HFFc6 (cell line): ENCODE measurements at regions not wholly inside any gene's neighbourhood (a gene's known extent, or its start where the extent isn't known, plus 50 kb on each side); places are given as distances from the start of the nearest gene placed in this dataset.

Source experiments
- DNase-seq: peaks from one replicate; pipeline ENCODE4 v3.0.0-alpha.2; 2018
- H3K27ac Mint-ChIP-seq: 2 replicates; pipeline ENCODE4 v1.8.0; 2020; ENCODE audit warnings: mild to moderate bottlenecking, mixed read lengths
- H3K27me3 Mint-ChIP-seq: 2 replicates; pipeline ENCODE4 v1.8.0; 2021; ENCODE audit warnings: mild to moderate bottlenecking, moderate library complexity, mixed read lengths; ENCODE audit not compliant: insufficient read depth
- H3K36me3 Mint-ChIP-seq: 2 replicates; pipeline ENCODE4 v1.8.0; 2021; ENCODE audit warnings: low read depth, mixed read lengths
- H3K4me1 Mint-ChIP-seq: 2 replicates; pipeline ENCODE4 v1.8.0; 2020; ENCODE audit warnings: low read depth, mixed read lengths
- H3K4me3 Mint-ChIP-seq: 2 replicates; pipeline ENCODE4 v1.8.0; 2020; ENCODE audit warnings: mild to moderate bottlenecking, moderate library complexity, mixed read lengths
- H3K9me3 Mint-ChIP-seq: 2 replicates; pipeline ENCODE4 v1.8.0; 2020; ENCODE audit warnings: mild to moderate bottlenecking, mixed read lengths
- TF ChIP-seq, protein P1 (sequence below): fragments of 200-600 bp; sonication (generic); IDR thresholded peaks from 2 replicates; pipeline ENCODE4 v1.5.0; 2021; ENCODE audit warnings: antibody characterized with exemption, mild to moderate bottlenecking

DNA sequence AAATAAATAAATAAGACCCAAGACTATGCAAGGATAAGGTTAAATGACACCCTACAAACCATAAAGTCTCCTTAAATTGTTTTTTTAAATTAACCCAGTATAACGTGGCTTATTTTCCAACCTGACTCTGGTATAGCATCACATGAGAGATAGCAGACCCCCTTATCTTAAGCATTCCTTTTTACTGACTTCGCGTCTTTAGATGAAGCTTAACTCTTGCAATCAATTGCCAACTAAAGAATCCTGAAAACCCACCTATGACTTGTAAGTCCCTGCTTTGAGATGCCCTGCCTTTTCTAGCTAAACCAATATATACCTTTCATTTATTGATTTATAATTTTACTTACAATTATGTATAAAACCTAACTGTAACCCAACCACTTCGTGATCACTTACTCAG, 57.1 kb upstream of the RAB12 start:
- H3K4me3 Mint-ChIP-seq, result no peak overlapping the region
- no peaks in the 10 kb centered on the region for H3K9me3 Mint-ChIP-seq
- H3K4me1 Mint-ChIP-seq, result 0 out of 2 replicates have a peak, but pooled peaks cover 6% of the 10 kb centered on the region
- DNase-seq, result no peak
- TF ChIP-seq, protein P1, sequence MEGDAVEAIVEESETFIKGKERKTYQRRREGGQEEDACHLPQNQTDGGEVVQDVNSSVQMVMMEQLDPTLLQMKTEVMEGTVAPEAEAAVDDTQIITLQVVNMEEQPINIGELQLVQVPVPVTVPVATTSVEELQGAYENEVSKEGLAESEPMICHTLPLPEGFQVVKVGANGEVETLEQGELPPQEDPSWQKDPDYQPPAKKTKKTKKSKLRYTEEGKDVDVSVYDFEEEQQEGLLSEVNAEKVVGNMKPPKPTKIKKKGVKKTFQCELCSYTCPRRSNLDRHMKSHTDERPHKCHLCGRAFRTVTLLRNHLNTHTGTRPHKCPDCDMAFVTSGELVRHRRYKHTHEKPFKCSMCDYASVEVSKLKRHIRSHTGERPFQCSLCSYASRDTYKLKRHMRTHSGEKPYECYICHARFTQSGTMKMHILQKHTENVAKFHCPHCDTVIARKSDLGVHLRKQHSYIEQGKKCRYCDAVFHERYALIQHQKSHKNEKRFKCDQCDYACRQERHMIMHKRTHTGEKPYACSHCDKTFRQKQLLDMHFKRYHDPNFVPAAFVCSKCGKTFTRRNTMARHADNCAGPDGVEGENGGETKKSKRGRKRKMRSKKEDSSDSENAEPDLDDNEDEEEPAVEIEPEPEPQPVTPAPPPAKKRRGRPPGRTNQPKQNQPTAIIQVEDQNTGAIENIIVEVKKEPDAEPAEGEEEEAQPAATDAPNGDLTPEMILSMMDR, result no peak
- peaks cover 17% of the 10 kb centered on the region for H3K27me3 Mint-ChIP-seq
- no peak overlapping the region for H3K27ac Mint-ChIP-seq
- no peaks in the 10 kb centered on the region for H3K36me3 Mint-ChIP-seq

DNA sequence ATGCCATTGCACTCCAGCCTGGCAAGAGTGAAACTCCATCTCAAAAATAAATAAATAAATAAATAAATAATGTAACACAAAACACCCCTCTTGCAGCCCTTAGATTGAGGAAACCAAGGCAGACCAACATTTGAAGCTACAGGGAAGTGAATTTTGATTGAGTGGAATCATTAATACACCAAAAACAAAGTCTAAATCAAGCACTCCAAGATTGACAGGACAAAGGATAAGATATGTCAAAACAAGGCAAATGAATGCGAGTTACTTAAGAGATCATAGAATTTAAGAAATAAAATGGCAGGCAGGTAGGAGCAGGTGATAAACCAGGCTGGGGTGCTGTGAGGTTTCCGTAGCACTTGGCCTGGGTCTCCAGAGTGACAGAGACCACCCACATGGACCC, 54.9 kb upstream of the RAB12 start:
- no peaks in the 10 kb centered on the region for H3K9me3 Mint-ChIP-seq
- no peak overlapping the region for H3K27ac Mint-ChIP-seq
- DNase-seq, result no peak
- no peak overlapping the region for H3K4me3 Mint-ChIP-seq
- H3K4me1 Mint-ChIP-seq, result no peaks in the 10 kb centered on the region
- H3K27me3 Mint-ChIP-seq, result peaks cover 25% of the 10 kb centered on the region
- TF ChIP-seq, protein P1, result no peak
- H3K36me3 Mint-ChIP-seq, result no peaks in the 10 kb centered on the region

DNA sequence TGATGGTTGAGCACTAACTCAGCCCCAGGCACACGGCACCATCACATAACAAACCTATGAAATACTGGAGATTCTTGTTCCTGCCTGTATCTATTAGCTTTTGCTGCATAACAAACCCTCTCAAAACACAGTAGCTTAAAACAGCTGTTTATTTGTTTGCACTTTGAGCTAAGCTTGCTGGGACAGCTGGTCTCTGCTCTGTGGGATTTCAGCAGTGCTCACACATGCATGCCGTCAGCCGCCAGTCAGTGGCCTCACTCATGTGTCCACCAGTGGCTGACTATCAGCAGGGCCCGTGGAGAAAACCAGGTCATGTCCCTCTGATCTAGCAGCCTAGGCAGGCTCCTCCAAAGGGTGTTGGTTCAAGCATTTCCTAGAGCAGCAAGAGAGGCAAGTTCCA, 52.8 kb upstream of the RAB12 start:
- no peak for DNase-seq
- Mint-ChIP-seq H3K27ac (no peak overlapping the region), H3K9me3 (no peaks in the 10 kb centered on the region), H3K4me3 (no peak overlapping the region), H3K36me3 (no peaks in the 10 kb centered on the region), H3K4me1 (no peaks in the 10 kb centered on the region), H3K27me3 (peaks cover 28% of the 10 kb centered on the region)
- TF ChIP-seq, protein P1, result no peak
